ENCODE measurements at regions not wholly inside any gene's neighbourhood (a gene's known extent, or its start where the extent isn't known, plus 50 kb on each side); places are given as distances from the start of the nearest gene placed in this dataset.

DNA sequence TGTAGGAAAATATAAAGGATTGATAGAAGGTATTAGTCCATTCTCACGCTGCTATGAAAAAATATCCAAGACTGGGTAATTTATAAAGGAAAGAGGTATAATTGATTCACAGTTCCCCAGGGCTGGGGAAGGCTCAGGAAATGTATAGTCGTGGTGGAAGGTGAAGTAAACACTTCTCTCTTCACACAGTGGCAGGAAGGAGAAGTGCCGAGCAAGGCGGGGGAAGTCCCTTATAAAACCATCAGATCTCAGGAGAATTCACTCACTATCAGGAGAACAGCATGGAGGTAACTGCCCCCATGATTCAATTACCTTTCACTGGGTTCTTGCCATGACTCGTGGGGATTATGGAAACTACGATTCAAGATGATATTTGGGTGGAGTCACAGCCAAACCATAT lies 1806.0 kb downstream of the MRPL39 start:
- Histone ChIP-seq H3K27me3 (no peaks in the 10 kb centered on the region), H3K9me3 (no peaks in the 10 kb centered on the region), H3K36me3 (no peaks in the 10 kb centered on the region), H3K27ac (no peak overlapping the region), H3K4me1 (no peaks in the 10 kb centered on the region), H3K4me3 (no peak overlapping the region)
- DNase-seq (ENCODE audit: extremely low spot score in 2 of 2): no peak
- intact Hi-C loops (cut with DNase I): no loop called here
- TF ChIP-seq, protein P1, sequence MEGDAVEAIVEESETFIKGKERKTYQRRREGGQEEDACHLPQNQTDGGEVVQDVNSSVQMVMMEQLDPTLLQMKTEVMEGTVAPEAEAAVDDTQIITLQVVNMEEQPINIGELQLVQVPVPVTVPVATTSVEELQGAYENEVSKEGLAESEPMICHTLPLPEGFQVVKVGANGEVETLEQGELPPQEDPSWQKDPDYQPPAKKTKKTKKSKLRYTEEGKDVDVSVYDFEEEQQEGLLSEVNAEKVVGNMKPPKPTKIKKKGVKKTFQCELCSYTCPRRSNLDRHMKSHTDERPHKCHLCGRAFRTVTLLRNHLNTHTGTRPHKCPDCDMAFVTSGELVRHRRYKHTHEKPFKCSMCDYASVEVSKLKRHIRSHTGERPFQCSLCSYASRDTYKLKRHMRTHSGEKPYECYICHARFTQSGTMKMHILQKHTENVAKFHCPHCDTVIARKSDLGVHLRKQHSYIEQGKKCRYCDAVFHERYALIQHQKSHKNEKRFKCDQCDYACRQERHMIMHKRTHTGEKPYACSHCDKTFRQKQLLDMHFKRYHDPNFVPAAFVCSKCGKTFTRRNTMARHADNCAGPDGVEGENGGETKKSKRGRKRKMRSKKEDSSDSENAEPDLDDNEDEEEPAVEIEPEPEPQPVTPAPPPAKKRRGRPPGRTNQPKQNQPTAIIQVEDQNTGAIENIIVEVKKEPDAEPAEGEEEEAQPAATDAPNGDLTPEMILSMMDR (IDR thresholded peaks at IDR 0.05): no peak
- no peak for TF ChIP-seq POLR2AphosphoS5 (IDR thresholded peaks at IDR 0.05; ENCODE audit: insufficient read depth in 1 of 2, low read depth in 1 of 2)
- no peak for TF ChIP-seq POLR2A (IDR thresholded peaks at IDR 0.05)

DNA sequence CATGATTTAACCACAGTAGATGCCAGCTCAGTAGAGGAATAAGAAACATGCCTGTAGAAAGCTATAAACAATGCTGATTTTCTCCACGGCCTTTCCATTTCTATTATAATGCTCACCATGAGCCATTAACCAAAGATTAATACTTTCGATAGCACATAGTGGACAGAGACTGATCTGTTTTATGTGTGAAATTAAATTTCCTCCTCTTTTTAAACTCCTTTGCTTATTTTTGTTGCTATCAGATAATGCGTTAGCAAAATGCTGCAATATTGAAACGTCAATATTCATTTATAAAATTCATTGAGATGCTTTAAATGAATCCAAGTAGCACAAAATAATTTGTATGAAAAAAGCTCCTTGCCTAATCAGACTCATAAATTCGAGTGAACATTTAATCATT lies 1807.9 kb downstream of the MRPL39 start:
- TF ChIP-seq, protein P1 (IDR thresholded peaks at IDR 0.05): no peak
- no peak for TF ChIP-seq POLR2A (IDR thresholded peaks at IDR 0.05)
- TF ChIP-seq POLR2AphosphoS5 (IDR thresholded peaks at IDR 0.05; ENCODE audit: insufficient read depth in 1 of 2, low read depth in 1 of 2): no peak
- intact Hi-C loops (cut with DNase I): no loop called here

DNA sequence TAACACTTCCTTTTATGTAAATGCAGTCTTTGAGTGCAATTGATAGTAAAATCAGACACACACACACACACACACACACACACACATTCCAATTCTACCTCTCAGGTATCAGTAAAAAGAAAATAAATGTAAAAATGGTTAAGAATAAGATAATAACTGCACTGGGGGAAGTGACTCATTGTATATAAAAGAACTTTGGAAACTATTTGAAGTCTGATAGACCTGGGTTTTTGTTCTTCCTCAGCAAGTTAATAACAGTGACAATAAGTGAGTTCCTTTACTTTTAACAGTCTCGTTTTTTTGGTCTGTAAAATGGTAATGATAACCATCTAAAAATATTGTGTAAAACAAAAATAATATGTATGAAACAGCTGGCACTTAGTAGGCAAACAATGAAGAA lies 1815.0 kb downstream of the MRPL39 start:
- H3K9me3 ChIP-seq: no peaks in the 10 kb centered on the region
- no peaks in the 10 kb centered on the region for H3K4me1 ChIP-seq
- TF ChIP-seq POLR2AphosphoS5 (IDR thresholded peaks at IDR 0.05; ENCODE audit: insufficient read depth in 1 of 2, low read depth in 1 of 2): no peak
- TF ChIP-seq POLR2A (IDR thresholded peaks at IDR 0.05): no peak
- TF ChIP-seq, protein P1 (IDR thresholded peaks at IDR 0.05): no peak
- no peak for DNase-seq (ENCODE audit: extremely low spot score in 2 of 2)
- intact Hi-C loops (cut with DNase I): no loop called here
- H3K27me3 ChIP-seq: no peaks in the 10 kb centered on the region
- no peaks in the 10 kb centered on the region for H3K36me3 ChIP-seq
- H3K27ac ChIP-seq: no peak overlapping the region
- H3K4me3 ChIP-seq: no peak overlapping the region

More for the DNA sequence above, 1807.9 kb downstream of the MRPL39 start:
- no peak for DNase-seq (ENCODE audit: extremely low spot score in 2 of 2)
- H3K4me3 ChIP-seq: no peak overlapping the region
- no peak overlapping the region for H3K27ac ChIP-seq
- H3K27me3 ChIP-seq: no peaks in the 10 kb centered on the region
- H3K4me1 ChIP-seq: no peaks in the 10 kb centered on the region
- H3K36me3 ChIP-seq: no peaks in the 10 kb centered on the region
- no peaks in the 10 kb centered on the region for H3K9me3 ChIP-seq

DNA sequence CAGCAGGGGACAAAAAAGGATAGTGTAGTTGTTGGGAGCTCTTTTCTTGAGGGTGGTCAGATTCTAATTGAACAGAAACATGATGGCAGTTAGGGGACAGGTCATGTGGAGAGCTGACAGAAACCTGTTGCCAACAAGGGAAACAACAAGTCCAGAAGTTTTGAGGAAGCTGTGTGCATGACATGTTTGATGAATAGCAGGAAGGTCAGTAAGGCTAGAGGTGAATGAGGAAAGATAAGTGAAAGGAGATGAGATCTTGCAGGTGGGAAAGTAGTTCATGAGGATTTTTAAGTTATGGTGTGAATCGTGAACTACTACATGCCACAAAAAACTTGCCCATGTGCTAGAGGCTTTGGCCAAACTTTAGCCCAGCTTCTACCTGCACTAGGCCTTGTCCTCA lies 1817.4 kb downstream of the MRPL39 start:
- no peak for TF ChIP-seq POLR2AphosphoS5 (IDR thresholded peaks at IDR 0.05; ENCODE audit: insufficient read depth in 1 of 2, low read depth in 1 of 2)
- TF ChIP-seq POLR2A (IDR thresholded peaks at IDR 0.05): no peak
- TF ChIP-seq, protein P1 (IDR thresholded peaks at IDR 0.05): no peak
- intact Hi-C loops (cut with DNase I): no loop called here
- Histone ChIP-seq H3K4me1 (no peaks in the 10 kb centered on the region), H3K36me3 (no peaks in the 10 kb centered on the region), H3K27me3 (no peaks in the 10 kb centered on the region), H3K9me3 (no peaks in the 10 kb centered on the region), H3K4me3 (no peak overlapping the region), H3K27ac (no peak overlapping the region)
- no peak for DNase-seq (ENCODE audit: extremely low spot score in 2 of 2)

DNA sequence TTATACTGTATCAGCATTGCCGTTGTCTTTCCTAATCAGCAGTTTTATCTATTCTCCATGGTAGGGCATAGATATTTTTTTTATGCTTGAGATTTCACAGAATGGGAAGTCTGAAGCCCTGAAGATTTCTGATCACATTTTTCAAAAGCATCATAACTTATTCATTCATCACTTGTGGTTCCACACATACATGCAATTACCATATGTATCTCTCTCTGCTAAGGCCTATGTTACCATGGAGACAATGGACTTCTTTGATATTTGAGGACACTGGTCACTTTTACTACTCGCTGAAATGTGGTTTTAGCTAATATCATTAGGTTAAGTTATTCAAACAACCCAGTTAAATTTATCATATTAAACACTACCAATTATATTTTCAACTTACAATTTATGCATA lies 1827.0 kb downstream of the MRPL39 start:
- H3K9me3 ChIP-seq: no peaks in the 10 kb centered on the region
- no peaks in the 10 kb centered on the region for H3K4me1 ChIP-seq
- no peak for TF ChIP-seq POLR2A (IDR thresholded peaks at IDR 0.05)
- TF ChIP-seq, protein P1 (IDR thresholded peaks at IDR 0.05): no peak
- TF ChIP-seq POLR2AphosphoS5 (IDR thresholded peaks at IDR 0.05; ENCODE audit: insufficient read depth in 1 of 2, low read depth in 1 of 2): no peak
- intact Hi-C loops (cut with DNase I): no loop called here
- no peak overlapping the region for H3K27ac ChIP-seq
- no peak for DNase-seq (ENCODE audit: extremely low spot score in 2 of 2)
- no peak overlapping the region for H3K4me3 ChIP-seq
- H3K27me3 ChIP-seq: no peaks in the 10 kb centered on the region
- no peaks in the 10 kb centered on the region for H3K36me3 ChIP-seq

Measured in vagina (tissue), 2 donors.